H1 (cell line): ENCODE measurements at regions not wholly inside any gene's neighbourhood (a gene's known extent, or its start where the extent isn't known, plus 50 kb on each side); places are given as distances from the start of the nearest gene placed in this dataset.

Source experiments
- ASH2L ChIP-seq: fragments of 200-600, 300-600 bp; sonication (generic); IDR thresholded peaks from one replicate; pipeline ENCODE4 v1.7.1; 2017; ENCODE audit warnings: low read length
- EZH2 ChIP-seq: fragments of 200-600 bp; sonication (generic); IDR thresholded peaks from 2 replicates; pipeline ENCODE4 v1.7.1; 2012; ENCODE audit warnings: low read depth, mild to moderate bottlenecking, moderate library complexity, low read length, inconsistent platforms; ENCODE audit not compliant: severe bottlenecking
- FOSL1 ChIP-seq: IDR thresholded peaks from 2 replicates; pipeline ENCODE4 v1.6.1; 2011; ENCODE audit warnings: mild to moderate bottlenecking, low read depth, low read length, moderate library complexity; ENCODE audit not compliant: insufficient read depth
- GABPA ChIP-seq: IDR thresholded peaks from 2 replicates; pipeline ENCODE4 v1.6.1; 2011; ENCODE audit warnings: mild to moderate bottlenecking, low read length, moderate library complexity, borderline replicate concordance; ENCODE audit not compliant: insufficient read depth
- GTF2F1 ChIP-seq: IDR thresholded peaks from 2 replicates; pipeline ENCODE4 v1.6.1; 2012; ENCODE audit warnings: low read depth, low read length, improper control_type of control experiment, borderline replicate concordance
- HDAC6 ChIP-seq: IDR thresholded peaks from one replicate; pipeline ENCODE4 v1.7.1; 2012; ENCODE audit warnings: low read depth, mild to moderate bottlenecking, inconsistent platforms, low read length, moderate library complexity
- POLR2A ChIP-seq, 2 experiments: IDR thresholded peaks; 1 replicate in 1 of 2; 2 replicates in 1 of 2; pipeline ENCODE4 v1.6.1; 2011; ENCODE audit warnings: low read depth in 2 of 2, low read length in 2 of 2, mild to moderate bottlenecking in 2 of 2; ENCODE audit errors: control extremely low read depth in 1 of 2
- POLR2AphosphoS5 ChIP-seq: IDR thresholded peaks from 2 replicates; pipeline ENCODE4 v1.6.1; 2011; ENCODE audit warnings: low read depth, low read length
- RFX5 ChIP-seq: IDR thresholded peaks from 2 replicates; pipeline ENCODE4 v1.6.1; 2011; ENCODE audit warnings: low read depth, low read length, improper control_type of control experiment, borderline replicate concordance
- TF ChIP-seq, protein P1 (sequence below), 3 experiments: IDR thresholded peaks; 1 replicate in 2 of 3; 2 replicates in 1 of 3; pipeline versions ENCODE4 v1.5.1 to v1.6.1; 2011; ENCODE audit warnings: low read length in 3 of 3, mild to moderate bottlenecking in 3 of 3, inconsistent platforms in 2 of 3, low read depth in 1 of 3, moderate library complexity in 1 of 3; ENCODE audit not compliant: insufficient read depth in 1 of 3; ENCODE audit errors: control extremely low read depth in 1 of 3
- TF ChIP-seq, protein P2 (sequence below): IDR thresholded peaks from 2 replicates; pipeline ENCODE4 v1.6.1; 2012; ENCODE audit warnings: inconsistent platforms
- TF ChIP-seq, protein P3 (sequence below): IDR thresholded peaks from 2 replicates; pipeline ENCODE4 v1.6.1; 2011; ENCODE audit warnings: low read depth, mild to moderate bottlenecking, low read length; ENCODE audit not compliant: insufficient read depth

DNA sequence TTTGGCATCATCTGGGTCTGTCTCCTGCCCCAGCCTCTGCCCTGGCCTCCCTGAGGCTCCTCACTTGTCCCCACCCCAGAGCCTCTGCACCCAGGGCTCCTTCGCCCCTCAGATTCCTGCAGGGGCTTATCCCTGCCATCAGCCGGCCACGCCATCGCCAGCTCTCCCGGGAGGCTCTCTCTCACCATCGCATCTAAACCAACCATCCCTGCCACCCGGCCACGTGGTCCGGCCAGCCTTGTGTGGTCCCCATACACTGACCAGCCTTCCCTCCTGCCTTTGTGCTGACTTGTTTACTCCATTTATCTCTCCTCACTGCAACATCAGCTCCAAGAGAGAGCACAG, 134.3 kb upstream of the IQSEC1 start:
- no peak for TF ChIP-seq ASH2L
- TF ChIP-seq EZH2 = no peak
- TF ChIP-seq, protein P1, sequence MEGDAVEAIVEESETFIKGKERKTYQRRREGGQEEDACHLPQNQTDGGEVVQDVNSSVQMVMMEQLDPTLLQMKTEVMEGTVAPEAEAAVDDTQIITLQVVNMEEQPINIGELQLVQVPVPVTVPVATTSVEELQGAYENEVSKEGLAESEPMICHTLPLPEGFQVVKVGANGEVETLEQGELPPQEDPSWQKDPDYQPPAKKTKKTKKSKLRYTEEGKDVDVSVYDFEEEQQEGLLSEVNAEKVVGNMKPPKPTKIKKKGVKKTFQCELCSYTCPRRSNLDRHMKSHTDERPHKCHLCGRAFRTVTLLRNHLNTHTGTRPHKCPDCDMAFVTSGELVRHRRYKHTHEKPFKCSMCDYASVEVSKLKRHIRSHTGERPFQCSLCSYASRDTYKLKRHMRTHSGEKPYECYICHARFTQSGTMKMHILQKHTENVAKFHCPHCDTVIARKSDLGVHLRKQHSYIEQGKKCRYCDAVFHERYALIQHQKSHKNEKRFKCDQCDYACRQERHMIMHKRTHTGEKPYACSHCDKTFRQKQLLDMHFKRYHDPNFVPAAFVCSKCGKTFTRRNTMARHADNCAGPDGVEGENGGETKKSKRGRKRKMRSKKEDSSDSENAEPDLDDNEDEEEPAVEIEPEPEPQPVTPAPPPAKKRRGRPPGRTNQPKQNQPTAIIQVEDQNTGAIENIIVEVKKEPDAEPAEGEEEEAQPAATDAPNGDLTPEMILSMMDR (IDR thresholded peaks at IDR 0.05; ENCODE audit: control extremely low read depth in 1 of 3, insufficient read depth in 1 of 3, low read depth in 1 of 3, low read length in 3 of 3) = no peak
- no peak for TF ChIP-seq POLR2A (IDR thresholded peaks at IDR 0.05; ENCODE audit: control extremely low read depth in 1 of 2, low read depth in 2 of 2, low read length in 2 of 2)
- TF ChIP-seq HDAC6 = no peak
- TF ChIP-seq POLR2AphosphoS5 = no peak
- TF ChIP-seq, protein P2, sequence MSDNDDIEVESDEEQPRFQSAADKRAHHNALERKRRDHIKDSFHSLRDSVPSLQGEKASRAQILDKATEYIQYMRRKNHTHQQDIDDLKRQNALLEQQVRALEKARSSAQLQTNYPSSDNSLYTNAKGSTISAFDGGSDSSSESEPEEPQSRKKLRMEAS = no peak
- TF ChIP-seq GTF2F1 = no peak
- TF ChIP-seq, protein P3, sequence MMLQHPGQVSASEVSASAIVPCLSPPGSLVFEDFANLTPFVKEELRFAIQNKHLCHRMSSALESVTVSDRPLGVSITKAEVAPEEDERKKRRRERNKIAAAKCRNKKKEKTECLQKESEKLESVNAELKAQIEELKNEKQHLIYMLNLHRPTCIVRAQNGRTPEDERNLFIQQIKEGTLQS = no peak
- no peak for TF ChIP-seq RFX5
- TF ChIP-seq GABPA = no peak
- no peak for TF ChIP-seq FOSL1
